ENCODE measurements at regions not wholly inside any gene's neighbourhood (a gene's known extent, or its start where the extent isn't known, plus 50 kb on each side); places are given as distances from the start of the nearest gene placed in this dataset.
"Not testable (repeated sequence)": the region's sequence is repeated elsewhere in the genome, so short reads cannot be mapped to it uniquely, and the experiment has no call there.

DNA sequence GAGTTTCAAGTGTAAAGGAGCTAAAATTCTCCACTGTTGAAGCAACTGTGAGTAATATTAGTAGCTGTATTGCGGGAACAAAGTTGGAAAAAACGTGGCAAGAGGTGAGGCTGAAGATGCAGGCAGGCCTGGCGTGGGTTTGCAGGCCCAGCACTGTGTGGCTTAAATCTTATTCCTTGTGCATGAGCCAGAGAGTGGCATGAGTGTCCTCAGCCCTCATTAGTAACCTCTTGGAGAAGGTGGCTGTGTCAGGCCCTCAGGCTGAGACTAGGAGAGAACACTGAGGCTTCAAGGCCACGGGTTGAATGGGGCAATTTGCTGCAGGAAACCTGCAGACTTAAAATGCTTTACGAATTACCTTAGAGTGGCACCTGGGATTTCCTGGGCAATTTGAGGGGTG is 372.7 kb upstream of the CITED2 start:
- DNase-seq, result no peak

DNA sequence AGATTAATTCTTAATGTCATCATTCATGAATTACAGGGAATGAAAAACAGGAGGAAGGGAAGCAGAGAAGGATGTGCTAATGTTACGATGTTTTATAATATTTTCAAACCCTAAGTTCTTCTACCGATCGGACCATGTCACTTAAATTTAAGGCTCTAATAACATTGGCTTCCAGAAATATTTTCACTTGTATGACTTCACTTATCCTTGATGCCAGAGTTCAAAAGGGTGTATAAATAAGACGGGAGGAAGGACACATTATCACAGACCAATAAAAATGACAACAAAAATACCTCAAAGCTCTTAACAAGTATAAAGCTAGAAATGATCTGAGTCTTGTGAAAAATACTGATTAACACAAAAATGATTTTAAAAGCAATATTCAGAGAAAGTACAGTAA is 370.4 kb upstream of the CITED2 start:
- DNase-seq, result no peak

DNA sequence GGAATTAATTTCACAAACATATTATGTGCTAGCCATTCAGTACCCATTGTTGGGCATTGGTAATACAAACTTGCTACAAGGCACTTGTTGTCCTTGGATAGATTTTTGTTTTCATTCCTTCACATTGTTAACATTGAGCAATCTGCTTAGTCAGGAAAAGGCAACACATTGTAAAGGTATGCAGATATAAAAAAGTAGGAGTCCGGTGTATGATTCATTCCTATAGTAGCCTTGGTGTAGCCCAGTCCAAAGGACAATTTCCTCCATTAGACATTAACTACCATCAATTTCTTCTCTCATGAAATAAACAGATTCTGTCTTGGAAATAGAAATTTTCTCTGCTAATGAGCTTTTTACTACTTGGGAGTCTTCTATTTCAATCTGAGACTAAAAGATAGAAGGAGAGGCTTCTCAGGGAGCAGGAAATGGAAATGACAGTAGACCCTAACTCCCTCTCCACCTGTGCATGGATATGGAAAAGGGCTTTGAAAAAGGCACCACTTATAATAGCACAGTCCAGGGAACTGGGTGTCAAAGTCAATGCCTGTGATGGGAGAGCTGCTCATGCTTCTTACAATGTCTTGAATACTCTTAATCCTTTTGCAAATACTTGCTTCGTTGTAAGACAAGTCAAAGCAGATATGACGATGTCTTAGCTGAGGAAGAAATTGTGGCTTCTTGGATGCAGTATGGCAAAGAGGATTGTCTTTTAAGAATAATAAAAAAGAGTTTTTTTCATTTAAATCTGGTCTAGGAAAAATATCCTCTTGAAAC is 369.4 kb upstream of the CITED2 start:
- peak; percentile 97 for DNase-seq

DNA sequence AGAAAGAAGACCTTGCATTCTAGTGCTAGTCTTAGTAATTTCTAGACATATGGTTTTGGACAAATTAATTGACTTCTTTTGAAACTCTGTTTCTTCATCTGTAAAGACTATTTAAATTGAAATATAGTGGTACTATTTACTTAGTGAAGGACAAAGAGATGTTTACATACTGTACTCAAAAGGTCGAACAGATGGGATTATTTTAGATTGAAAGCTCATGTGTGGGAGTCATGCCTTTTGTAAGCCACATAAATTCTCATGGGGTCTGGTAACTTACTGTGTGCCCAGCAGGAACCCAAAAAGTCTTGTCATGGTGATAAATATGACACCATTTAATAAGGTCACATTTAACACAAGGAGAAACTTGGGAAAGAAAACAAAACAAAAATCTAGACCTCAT is 368.2 kb upstream of the CITED2 start:
- no peak for DNase-seq

DNA sequence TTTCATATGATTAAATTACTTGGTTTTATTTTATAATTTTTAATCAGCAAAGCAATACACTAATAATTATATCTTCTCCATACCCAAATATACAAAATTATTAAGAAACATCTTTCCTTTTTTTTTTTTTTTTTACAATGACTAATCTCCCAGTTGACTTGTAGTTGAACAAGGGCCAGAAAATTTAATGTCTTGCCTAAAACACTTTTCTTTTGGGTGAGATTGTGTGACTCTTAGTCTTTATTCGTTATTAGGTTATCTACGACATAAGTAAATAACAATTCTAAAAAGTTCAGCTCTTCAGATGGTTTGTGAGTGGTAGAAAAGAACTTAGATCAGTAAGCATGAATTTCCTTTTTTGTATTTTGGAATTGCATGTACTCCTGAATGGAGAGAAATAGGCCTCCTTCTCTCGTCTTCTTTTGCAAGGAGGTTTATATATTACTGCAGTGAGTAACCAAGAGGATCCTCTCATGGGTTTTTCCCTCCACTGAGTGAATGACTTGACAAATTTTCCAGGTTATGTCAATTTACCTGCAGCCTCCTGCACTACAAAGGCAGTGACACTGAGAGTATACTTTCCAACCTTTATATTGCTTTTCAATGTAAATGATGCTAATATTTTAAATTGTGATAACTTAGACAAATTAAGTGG is 364.5 kb upstream of the CITED2 start:
- DNase-seq, result no peak

DNA sequence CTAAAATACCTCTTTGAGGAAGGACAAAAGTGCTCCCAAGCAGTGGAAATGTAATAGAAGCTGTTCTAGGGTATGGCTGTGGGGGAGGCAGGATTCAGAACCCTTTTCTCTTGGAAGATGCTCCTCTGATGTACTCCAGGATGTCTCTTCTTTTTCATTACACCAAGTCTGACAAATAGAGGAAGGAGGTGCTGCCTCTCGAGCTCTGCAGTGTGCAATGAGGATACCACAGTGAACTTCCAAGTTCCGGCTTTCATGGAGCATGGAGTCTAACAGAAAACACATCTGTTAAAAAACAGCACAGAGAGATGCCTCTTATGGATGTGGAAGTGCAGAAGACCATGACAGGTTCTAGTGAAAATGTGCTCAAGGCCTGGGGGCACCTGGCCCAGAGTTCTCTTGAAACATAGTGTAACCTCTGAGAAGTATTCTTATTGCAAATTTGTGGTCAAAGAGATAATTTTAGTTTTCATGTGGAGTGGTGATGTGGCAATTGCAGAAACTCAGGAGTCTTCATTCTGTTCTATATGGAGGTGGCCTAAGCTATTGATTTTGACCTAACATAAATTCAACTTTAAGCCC is 362.0 kb upstream of the CITED2 start:
- DNase-seq, result no peak

DNA sequence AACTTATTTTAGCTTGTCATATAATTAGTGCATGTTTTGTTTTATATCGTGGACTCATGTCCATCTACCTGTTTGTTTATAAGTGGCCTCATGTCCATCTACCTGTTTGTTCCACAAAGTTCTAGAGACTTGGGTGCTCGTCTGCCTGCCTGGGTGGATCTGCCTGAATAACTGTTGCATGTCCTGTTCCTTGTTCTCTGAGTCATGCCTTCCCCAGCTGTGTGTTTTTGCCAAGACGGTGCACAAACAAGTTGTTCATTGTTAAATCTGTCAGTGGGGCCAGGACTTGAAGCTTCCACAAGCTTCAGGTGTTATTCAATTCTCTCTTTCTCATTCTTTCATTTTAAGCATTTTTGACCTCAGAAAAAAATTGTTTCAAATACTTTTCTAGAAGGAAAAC is 358.0 kb upstream of the CITED2 start:
- DNase-seq, result peak; percentile 83

DNA sequence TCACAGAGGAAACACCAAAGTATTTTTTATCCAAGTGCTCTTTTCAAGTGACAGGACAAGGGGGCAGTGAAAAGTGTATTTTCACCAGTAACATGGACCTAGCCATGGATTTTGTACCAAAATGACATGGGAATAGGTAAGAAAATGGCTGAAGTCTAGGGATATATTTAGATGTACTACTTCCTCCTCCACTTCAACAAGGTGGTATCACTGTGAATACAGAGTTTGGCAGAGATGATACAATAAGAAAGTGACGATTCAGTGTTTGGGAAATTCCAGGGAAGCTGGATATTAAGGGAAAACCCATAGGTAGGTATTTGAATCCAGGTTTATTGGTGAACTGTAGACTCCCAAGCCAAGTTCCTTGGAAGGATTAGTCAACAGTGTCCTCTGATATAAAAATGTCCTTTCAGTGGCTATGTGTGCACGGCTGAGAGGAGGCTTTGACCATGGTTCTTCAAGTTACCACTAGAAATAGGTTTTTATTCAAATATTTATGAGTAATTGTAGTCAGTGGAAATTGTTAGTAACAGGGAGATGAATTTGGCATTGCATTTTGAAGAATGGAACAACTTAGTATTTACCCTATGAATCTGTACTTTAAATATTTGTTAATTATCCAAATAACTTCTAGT is 356.0 kb upstream of the CITED2 start:
- DNase-seq, result no peak

DNA sequence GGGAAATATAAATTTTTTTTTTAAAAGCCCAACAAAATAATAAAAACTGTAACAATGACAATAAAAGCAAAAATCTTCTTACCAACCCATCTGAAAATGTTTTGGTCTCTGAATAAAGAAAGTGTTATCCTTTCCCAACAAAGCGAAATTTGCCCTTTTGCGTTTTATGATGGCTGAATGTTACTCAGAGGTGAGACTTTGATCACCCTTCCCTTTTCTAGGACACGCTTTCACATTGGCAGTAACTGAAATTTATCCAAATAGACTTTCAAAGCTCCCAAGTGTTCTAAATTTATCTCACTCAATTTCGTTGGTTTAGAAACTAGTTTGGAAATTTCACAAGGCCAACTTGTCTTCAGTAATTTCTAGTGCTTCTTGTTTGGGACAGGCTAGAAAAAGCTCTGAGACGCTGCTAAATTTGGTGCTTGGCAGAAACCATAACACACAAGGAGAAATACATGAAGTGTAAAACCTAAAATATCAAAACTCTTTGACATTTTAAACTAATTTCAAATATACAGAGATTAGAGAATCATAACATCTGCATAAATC is 354.5 kb upstream of the CITED2 start:
- no peak for DNase-seq

DNA sequence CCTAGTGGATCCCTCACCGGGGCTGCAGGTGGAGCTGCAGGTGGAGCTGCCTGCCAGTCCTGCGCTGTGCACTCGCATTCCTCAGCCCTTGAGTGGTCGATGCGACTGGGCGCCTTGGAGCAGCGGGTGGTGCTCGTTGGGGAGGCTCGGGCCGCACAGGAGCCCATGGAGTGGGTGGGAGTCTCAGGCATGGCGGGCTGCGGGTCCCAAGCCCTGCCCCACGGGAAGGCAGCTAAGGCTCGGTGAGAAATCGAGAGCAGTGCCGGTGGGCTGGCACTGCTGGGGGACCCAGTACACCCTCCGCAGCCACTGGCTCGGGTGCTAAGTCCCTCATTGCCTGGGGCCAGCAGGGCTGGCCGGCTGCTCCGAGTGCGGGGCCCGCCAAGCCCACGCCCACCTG is 351.8 kb upstream of the CITED2 start:
- not testable (repeated sequence) for DNase-seq

DNA sequence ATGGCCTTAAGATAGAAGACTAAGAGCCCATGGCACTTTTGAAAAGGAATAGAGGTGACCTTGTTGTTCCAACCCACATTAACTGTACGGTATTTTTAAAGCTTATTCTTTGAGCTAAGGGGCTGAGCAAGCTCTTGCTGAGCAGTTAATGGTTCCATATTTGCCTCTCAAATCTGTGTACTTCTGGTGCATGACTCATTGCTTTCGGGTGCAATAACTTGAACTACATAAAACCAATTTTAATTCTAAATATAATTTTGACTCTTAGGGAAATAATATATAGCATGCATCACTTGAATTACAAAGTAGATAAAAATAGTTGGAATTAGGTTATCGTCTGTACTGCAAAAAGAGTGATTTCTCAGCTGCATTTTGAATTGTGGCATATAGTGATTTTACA is 348.1 kb upstream of the CITED2 start:
- DNase-seq, result no peak

DNA sequence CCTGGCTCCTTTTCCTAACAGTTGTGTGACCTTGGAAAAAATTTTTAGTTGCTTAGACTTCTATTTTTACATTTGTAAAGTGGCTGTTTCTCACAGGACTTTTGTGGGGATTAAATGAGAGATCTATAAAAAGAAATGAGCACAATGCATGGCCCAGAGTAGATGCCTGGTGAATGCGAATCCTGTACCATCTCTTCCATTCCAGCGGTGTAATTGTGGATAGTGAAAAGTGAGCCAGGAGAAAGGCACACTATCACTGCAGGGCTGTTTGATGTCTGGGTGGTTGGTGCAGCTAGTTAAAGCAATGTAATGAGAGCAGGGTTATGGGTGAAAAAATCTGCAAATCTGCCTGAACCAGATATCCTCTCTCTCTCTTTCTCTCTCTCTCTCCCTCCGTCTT is 347.5 kb upstream of the CITED2 start:
- DNase-seq, result no peak

DNA sequence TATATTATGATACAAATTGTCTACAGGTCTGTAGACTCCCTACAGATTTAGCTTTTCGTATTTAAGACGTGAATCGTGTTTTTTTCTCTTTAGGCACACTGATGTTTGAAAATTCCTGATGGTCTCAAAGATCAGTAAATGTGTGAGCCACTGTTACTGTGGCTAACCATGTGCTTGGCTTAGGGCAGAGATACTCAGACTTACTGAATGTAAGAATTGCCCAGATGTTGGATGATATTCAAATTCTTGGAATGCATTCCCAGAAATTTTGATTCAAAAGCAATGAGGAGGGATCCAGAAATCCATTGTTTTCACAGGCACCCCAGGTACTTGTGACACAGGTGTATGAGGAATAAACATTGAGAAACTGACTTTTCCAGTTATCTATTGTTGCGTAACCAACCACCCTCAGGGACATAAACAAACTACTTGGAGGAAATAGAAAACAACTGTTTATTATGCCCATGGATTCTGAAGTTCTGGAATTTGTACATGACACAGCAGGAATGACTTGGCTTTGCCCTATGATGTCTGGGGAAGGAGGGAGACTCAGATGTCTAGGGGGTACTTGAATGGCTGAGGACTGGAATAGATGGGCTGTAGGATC is 339.6 kb upstream of the CITED2 start:
- no peak for DNase-seq

DNA sequence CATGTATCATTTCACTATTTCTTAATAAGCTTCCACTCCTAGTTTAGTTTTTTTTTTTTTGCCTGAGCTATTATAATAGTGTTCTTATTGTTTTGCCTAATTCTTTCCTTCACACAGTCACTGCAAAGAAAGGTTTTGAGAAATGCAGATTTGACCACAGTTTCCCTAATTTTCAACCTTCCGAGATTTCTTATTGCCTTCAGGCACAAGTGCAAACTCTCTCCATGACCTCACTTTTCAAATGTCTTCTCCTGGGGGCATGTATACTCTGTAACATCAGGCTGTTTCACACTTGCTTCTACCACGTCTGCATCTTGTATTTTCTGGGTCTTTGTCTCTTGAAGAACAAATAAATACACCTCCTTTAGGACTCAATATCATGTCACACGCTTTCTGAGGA is 339.0 kb upstream of the CITED2 start:
- no peak for DNase-seq

DNA sequence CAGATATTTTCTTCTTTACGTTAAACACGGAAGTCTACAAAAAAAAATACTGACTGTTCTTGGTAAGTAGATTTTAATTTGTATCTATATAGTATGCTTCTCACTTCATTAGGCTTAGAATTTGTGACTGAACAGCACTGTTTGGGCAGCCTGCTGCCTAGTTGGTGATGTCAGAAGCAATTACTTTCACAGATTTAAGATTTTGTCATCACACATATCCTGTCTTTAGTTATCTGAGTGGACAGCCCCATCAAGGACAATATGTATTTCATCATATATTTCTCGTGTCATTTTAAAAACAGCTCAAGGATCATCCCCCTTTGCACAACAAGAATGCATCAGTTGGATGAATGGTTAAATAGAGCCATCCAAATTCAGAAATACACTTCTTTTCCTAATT is 338.4 kb upstream of the CITED2 start:
- no peak for DNase-seq

DNA sequence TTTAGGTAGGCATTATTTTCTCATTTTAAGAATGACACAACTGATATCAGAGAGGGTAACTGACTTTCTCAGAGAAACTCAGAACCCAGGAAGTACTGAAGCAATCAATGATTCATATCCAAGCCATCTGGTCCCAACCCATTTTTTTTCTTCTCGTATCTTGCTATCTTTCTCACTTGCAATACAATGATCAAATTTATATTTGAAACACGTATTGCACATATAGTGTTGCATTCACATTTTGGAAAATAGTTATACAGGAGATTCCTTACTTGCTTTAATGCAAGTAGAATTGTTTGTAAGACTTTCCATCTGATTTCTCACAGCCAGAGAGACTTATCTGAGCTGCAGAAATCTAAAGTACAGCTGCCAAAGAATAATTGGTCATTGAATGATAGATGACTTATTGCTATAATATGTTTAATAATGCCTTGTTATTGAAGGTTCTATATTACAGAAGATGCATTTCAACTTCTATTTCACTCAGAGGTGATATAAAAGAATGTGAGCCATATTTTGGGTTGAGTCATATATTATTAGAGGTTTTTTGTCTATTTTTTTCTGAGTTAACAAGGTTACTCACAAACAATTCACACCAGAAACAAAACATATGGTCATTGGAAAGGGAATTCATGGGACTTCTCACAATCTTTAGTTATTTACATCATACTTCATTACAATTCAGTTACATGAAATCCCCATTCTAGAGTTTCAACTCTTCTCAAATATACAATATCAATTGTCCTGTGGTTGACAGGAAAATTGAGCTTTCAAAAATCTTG is 337.5 kb upstream of the CITED2 start:
- peak; percentile 15 for DNase-seq

DNA sequence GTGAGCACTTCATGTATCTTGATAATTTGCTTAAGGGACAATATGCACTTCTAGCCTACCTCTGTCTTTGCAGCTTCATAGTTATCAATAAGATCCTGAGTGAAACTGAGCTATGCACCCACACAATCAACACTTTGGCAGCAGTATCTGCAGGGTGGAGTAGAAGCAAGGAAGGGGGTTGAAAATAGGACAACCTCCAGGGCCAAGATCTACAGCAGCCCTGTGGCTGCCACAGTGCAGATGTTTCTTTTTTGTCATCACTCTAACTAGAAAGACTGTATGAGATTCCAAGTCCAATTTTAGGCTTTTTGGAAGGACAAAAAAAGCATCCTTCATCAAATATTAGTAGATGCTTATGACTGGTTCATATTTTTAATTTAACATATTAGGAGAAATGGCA is 336.1 kb upstream of the CITED2 start:
- DNase-seq, result no peak

DNA sequence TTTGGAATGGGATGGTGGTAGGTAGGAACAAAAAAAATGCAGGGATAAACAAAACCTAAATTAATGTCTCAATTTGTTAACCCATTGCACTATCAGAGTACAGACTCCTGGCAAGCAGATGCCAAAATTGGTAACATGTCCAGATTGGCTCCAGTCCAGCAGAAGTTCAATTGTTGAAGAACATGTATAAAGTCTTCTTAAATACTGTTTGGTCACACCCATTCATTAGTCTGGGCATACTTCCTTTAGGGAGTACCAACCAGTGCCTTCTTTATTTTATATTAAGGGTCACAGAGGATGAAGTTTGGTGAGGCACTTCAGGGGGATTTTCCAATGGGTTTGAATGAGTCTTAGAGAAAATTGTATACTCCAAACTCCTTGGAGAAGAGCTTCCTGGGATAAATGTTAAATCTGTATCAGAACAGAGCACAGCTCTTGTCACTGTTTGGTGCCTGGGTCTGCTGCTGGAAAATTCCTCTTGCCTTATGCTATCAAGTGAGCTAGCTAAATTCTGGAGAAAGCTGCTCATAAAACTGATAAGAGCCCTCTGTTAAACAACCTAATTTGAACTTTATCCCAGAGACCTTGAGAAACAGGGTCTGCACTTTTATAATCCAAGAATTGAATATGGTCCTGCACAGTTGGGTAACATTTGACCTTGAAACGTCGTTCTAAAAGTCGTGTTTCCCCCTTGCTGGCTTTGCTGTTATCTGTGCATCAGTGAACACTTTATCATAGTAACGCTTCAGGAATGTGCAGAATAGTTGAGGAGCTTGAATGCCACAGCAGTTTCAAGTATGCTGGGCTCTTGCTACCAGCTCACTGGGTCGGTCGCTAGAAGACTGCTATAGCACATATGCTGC is 334.1 kb upstream of the CITED2 start:
- peak; percentile 92 for DNase-seq

DNA sequence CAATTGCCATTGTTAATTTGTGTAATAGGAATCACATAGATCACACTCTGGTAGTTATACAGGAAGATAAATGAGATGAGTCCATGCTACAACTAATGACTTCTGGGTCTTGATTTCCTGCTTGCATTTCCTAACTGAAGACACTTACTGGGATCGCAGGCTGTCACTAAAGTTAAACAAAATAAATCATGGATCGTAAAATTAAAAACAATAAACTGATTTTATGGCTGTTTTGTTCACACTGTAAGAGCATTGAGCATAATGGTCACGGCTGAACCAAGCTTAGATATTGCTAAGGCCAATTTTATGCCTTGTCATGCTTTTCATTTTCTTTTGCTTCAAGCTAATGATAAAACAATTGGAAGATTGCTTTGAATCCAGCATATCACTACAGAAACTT is 332.5 kb upstream of the CITED2 start:
- DNase-seq, result no peak

DNA sequence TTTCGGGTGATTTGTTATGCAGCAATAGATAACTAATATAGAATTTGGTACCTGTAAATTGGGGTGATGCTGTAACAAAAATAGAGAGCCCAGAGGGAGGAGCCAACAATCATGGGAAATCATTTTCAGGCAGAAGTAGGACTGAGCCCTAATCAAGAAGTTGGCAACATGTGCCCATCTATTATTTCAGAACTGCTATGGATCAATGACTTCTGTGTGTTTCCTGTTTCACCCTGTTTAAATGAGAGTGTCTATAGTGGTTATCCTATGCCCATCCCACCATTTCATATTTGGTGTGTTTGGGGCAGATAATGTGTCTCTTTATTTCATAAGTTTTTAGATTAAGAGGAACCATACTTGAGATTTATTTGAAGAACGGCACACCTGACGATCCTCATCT is 330.8 kb upstream of the CITED2 start:
- no peak for DNase-seq

DNA sequence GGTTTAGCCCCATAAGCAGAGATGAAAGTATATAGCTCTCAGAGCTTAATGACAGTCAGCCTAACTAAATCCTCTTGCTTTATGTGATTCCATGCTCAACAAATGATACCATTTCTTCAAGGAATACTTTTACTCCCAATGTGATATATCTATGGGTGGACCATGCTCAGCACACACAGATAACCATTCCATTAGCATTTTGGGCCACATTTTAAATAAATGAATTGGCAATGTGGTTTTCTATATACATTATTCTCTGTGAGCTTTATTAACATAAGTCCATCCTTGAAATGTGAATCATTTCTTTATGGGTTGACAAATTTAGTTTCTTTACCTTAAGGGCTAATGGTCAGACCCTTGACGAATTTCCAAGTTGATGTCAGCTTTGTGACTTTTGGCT is 329.3 kb upstream of the CITED2 start:
- no peak for DNase-seq
